ENCODE measurements at regions not wholly inside any gene's neighbourhood (a gene's known extent, or its start where the extent isn't known, plus 50 kb on each side); places are given as distances from the start of the nearest gene placed in this dataset.
"Not testable (repeated sequence)": the region's sequence is repeated elsewhere in the genome, so short reads cannot be mapped to it uniquely, and the experiment has no call there.

DNA sequence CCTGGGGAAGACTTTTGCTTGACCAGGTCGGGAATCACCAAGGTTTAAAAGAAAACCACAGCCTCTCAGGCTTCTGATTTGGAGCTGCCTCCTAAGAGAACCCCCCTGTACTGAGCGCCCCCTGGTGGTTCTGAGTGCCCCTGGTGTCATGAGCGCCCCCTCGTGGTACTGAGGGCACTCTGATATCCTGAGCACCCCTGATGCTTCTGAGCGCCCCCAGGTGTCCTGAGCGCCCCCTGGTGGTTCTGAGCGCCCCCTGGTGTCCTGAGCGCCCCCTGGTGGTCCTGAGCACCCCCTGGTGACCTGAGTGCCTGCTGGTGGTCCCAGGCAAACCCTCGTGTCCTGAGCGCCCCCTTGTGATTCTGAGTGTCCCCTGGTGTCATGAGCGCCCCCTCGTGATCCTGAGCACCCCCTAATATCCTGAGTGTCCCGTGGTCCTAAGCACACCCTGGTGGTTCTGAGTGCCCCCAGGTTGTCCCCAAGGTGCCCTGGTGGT is 643.8 kb downstream of the TMEM121 start:
- H3K4me3 ChIP-seq (IDR thresholded peaks at IDR 0.05; ENCODE audit: insufficient read depth, low read depth, low read length); H3K9ac ChIP-seq; H3K36me3 ChIP-seq (ENCODE audit: insufficient read depth); H3K27ac ChIP-seq; H3K4me2 ChIP-seq; H4K20me1 ChIP-seq (ENCODE audit: insufficient read depth); H3K79me2 ChIP-seq (ENCODE audit: insufficient read depth, low read depth); H3K4me1 ChIP-seq (ENCODE audit: low read depth, poor library complexity, severe bottlenecking); H3K27me3 ChIP-seq (ENCODE audit: insufficient read depth, low read depth); H2AFZ ChIP-seq (ENCODE audit: low read depth): not testable (repeated sequence)
- peak; percentile 91 for TF ChIP-seq CTCF (conservative IDR thresholded peaks at IDR 0.05; ENCODE audit: low read depth, low read length)

DNA sequence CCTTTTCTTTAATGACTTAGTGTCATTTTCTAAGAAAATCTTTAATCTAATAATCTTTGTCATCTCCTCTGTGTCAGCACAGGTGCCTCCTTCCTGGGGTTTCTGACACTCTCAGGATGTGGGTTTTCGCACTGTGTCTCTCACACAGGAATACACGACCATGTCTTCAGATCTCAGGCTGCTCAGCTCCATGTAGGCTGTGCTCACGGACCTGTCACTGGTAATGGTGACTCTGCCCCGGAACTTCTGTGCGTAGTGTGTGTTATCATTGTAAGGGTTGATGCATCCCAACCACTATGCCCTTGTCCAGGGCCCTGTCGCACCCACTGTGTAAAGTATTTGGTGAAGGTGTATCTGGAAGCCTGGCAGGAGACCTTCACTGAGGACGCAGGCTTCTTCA is 647.8 kb downstream of the TMEM121 start:
- Histone ChIP-seq H3K79me2 (ENCODE audit: insufficient read depth, low read depth) (no peaks in the 10 kb centered on the region), H3K27ac (no peak overlapping the region), H4K20me1 (ENCODE audit: insufficient read depth) (no peaks in the 10 kb centered on the region), H3K9ac (no peak overlapping the region), H3K36me3 (ENCODE audit: insufficient read depth) (no peaks in the 10 kb centered on the region), H2AFZ (ENCODE audit: low read depth) (no peak overlapping the region), H3K4me2 (no peak overlapping the region), H3K4me3 (IDR thresholded peaks at IDR 0.05; ENCODE audit: insufficient read depth, low read depth, low read length) (no peak overlapping the region), H3K27me3 (ENCODE audit: insufficient read depth, low read depth) (no peaks in the 10 kb centered on the region), H3K4me1 (ENCODE audit: low read depth, poor library complexity, severe bottlenecking) (no peaks in the 10 kb centered on the region)
- no peak for TF ChIP-seq CTCF (conservative IDR thresholded peaks at IDR 0.05; ENCODE audit: low read depth, low read length)

- H4K20me1 ChIP-seq (ENCODE audit: insufficient read depth); H3K79me2 ChIP-seq (ENCODE audit: insufficient read depth, low read depth); H3K9ac ChIP-seq; H3K4me2 ChIP-seq; H3K4me3 ChIP-seq (IDR thresholded peaks at IDR 0.05; ENCODE audit: insufficient read depth, low read depth, low read length); H3K4me1 ChIP-seq (ENCODE audit: low read depth, poor library complexity, severe bottlenecking); H3K36me3 ChIP-seq (ENCODE audit: insufficient read depth); H3K27ac ChIP-seq; H3K27me3 ChIP-seq (ENCODE audit: insufficient read depth, low read depth); H2AFZ ChIP-seq (ENCODE audit: low read depth): not testable (repeated sequence)
Observed at GRCh38 chr14:106177266-106178246, 651.2 kb downstream of the TMEM121 start.

GRCh38 chr14:106179761-106180160 is 653.4 kb downstream of the TMEM121 start:
- Histone ChIP-seq H3K27me3 (ENCODE audit: insufficient read depth, low read depth) (no peaks in the 10 kb centered on the region), H2AFZ (ENCODE audit: low read depth) (no peak overlapping the region), H3K27ac (no peak overlapping the region), H3K79me2 (ENCODE audit: insufficient read depth, low read depth) (no peaks in the 10 kb centered on the region), H3K4me3 (IDR thresholded peaks at IDR 0.05; ENCODE audit: insufficient read depth, low read depth, low read length) (no peak overlapping the region), H3K4me1 (ENCODE audit: low read depth, poor library complexity, severe bottlenecking) (no peaks in the 10 kb centered on the region), H3K9ac (no peak overlapping the region), H3K36me3 (ENCODE audit: insufficient read depth) (no peaks in the 10 kb centered on the region), H3K4me2 (no peak overlapping the region), H4K20me1 (ENCODE audit: insufficient read depth) (no peaks in the 10 kb centered on the region)
- TF ChIP-seq CTCF (conservative IDR thresholded peaks at IDR 0.05; ENCODE audit: low read depth, low read length), result no peak

DNA sequence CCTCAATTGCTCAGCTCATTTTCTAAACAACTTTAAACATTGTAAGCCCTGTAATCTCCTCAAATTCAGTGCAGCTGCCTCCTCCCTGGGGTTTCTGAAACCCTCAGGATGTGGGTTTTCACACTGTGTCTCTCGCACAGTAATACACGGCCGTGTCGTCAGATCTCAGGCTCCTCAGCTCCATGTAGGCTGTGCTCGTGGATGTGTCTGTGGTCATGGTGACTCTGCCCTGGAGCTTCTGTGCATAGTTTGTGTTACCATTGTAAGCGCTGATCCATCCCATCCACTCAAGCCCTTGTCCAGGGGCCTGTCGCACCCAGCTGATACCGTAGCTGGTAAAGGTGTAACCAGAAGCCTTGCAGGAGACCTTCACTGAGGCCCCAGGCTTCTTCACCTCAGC is 658.4 kb downstream of the TMEM121 start:
- not testable (repeated sequence) for H2AFZ ChIP-seq (ENCODE audit: low read depth); H3K9ac ChIP-seq; H3K79me2 ChIP-seq (ENCODE audit: insufficient read depth, low read depth); H4K20me1 ChIP-seq (ENCODE audit: insufficient read depth); H3K4me1 ChIP-seq (ENCODE audit: low read depth, poor library complexity, severe bottlenecking); H3K27ac ChIP-seq; H3K36me3 ChIP-seq (ENCODE audit: insufficient read depth); H3K27me3 ChIP-seq (ENCODE audit: insufficient read depth, low read depth); H3K4me3 ChIP-seq (IDR thresholded peaks at IDR 0.05; ENCODE audit: insufficient read depth, low read depth, low read length); H3K4me2 ChIP-seq

DNA sequence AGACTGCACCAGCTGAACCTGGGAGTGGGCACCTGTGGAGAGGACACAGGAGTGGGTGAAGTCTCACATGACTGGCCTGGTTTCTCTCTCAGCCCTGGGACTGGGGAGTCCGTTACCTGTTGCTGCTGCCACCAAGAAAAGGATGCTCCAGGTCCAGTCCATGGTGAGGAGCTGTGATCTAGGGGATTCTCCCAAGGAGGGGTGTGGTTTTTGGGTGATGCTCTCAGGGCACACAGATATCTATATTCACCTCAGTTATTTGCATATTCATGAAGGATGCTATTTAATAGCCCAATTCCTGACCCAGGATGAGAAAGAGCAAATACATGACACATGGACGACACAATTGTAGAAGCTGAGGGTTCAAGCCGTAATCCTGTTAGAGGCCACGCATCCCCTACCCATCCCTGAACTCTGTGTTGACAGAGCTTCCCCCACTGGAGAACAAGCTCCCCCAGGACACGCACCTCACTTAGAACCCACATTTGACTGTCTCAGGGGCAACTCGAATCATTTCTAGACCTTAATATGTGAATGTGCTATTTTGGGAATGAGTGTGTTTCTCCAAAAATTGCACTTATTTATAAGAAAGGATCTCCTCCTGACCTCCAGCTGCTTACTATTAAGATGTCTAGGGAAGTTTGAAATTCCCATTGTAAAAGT is 658.9 kb downstream of the TMEM121 start:
- H3K79me2 ChIP-seq (ENCODE audit: insufficient read depth, low read depth); H4K20me1 ChIP-seq (ENCODE audit: insufficient read depth); H2AFZ ChIP-seq (ENCODE audit: low read depth); H3K4me3 ChIP-seq (IDR thresholded peaks at IDR 0.05; ENCODE audit: insufficient read depth, low read depth, low read length); H3K4me2 ChIP-seq; H3K27me3 ChIP-seq (ENCODE audit: insufficient read depth, low read depth); H3K4me1 ChIP-seq (ENCODE audit: low read depth, poor library complexity, severe bottlenecking); H3K9ac ChIP-seq; H3K27ac ChIP-seq; H3K36me3 ChIP-seq (ENCODE audit: insufficient read depth): not testable (repeated sequence)
